H1 (cell line): ENCODE measurements at regions not wholly inside any gene's neighbourhood (a gene's known extent, or its start where the extent isn't known, plus 50 kb on each side); places are given as distances from the start of the nearest gene placed in this dataset.

ENCODE experiments used
- CTCF ChIA-PET: fragments of 300-600 bp; sonication (Branson Sonifier 250); formaldehyde crosslinking; loops from one replicate; lab custom pipeline; 2021; ENCODE audit not compliant: partially characterized antibody; lab: Charles Lee
- POLR2A ChIA-PET: fragments of 300-600 bp; sonication (Branson Sonifier 250); formaldehyde crosslinking; loops from one replicate; lab custom pipeline; 2021; ENCODE audit warnings: inconsistent platforms; ENCODE audit not compliant: partially characterized antibody; lab: Charles Lee
- DNase-seq, 2 experiments: peaks; one replicate each; pipeline versions ENCODE4 v3.0.0 to v3.0.0-alpha.2; 2010 to 2022; ENCODE audit warnings: low spot score in 2 of 2, low read depth in 1 of 2, mixed read lengths in 1 of 2
- FAIRE-seq: peaks from 2 replicates; lab custom pipeline; 2011; peaks lifted over from hg19 to GRCh38; lab: Jason Lieb, UNC
- H2AFZ ChIP-seq: 2 replicates; pipeline ENCODE4 v1.8.1; 2012; ENCODE audit warnings: low read length, inconsistent platforms
- H2AK5ac ChIP-seq: 2 replicates; pipeline ENCODE4 v1.6.1; 2013; ENCODE audit warnings: low read depth, low read length
- H2BK120ac ChIP-seq: replicated peaks from 2 replicates; pipeline ENCODE3; 2013; ENCODE audit warnings: low read depth, low read length, inconsistent platforms
- H2BK12ac ChIP-seq: 2 replicates; pipeline ENCODE4 v1.6.1; 2013; ENCODE audit warnings: low read depth, low read length
- H2BK15ac ChIP-seq: 2 replicates; pipeline ENCODE4 v1.6.1; 2013; ENCODE audit warnings: low read length
- H2BK20ac ChIP-seq: 2 replicates; pipeline ENCODE4 v1.6.1; 2013; ENCODE audit warnings: low read length
- H2BK5ac ChIP-seq: 2 replicates; pipeline ENCODE4 v1.6.1; 2013; ENCODE audit warnings: low read depth, low read length
- H3K14ac ChIP-seq: 2 replicates; pipeline ENCODE4 v1.6.1; 2013; ENCODE audit warnings: inconsistent platforms; ENCODE audit not compliant: insufficient read length
- H3K18ac ChIP-seq: 2 replicates; pipeline ENCODE4 v1.6.1; 2013; ENCODE audit warnings: low read length; ENCODE audit errors: extremely low read depth
- H3K23ac ChIP-seq: 2 replicates; pipeline ENCODE4 v1.6.1; 2013; ENCODE audit warnings: inconsistent platforms; ENCODE audit not compliant: insufficient read length
- H3K23me2 ChIP-seq: 2 replicates; pipeline ENCODE4 v1.6.1; 2013; ENCODE audit warnings: low read depth, low read length
- H3K27ac ChIP-seq: 2 replicates; pipeline ENCODE4 v1.6.1; 2011; ENCODE audit warnings: low read depth, low read length, inconsistent platforms
- H3K27me3 ChIP-seq, 4 experiments: replicated peaks in 1 of 4; 1 replicate in 1 of 4; 2 replicates in 3 of 4; pipeline versions ENCODE4 v1.6.1 to v1.8.1; 2011 to 2013; ENCODE audit warnings: low read length in 3 of 4, mild to moderate bottlenecking in 3 of 4, inconsistent platforms in 2 of 4, mixed read lengths in 2 of 4, moderate library complexity in 1 of 4; ENCODE audit not compliant: control insufficient read depth in 3 of 4, insufficient read depth in 3 of 4; ENCODE audit errors: extremely low read depth in 1 of 4
- H3K36me3 ChIP-seq, 4 experiments: 2 replicates each; pipeline versions ENCODE4 v1.6.1 to v1.8.1; 2011 to 2013; ENCODE audit warnings: mild to moderate bottlenecking in 4 of 4, low read length in 3 of 4, moderate library complexity in 2 of 4, control low read depth in 1 of 4, inconsistent platforms in 1 of 4; ENCODE audit not compliant: insufficient read depth in 4 of 4, control insufficient read depth in 2 of 4
- H3K4ac ChIP-seq: replicated peaks from 2 replicates; pipeline ENCODE3; 2013; ENCODE audit warnings: low read length, low read depth, mixed read lengths, inconsistent platforms; ENCODE audit not compliant: insufficient read length
- H3K4me1 ChIP-seq, 4 experiments: replicated peaks in 1 of 4; 1 replicate in 1 of 4; 2 replicates in 3 of 4; pipeline versions ENCODE4 v1.6.1 to v1.8.1; 2011 to 2013; ENCODE audit warnings: low read length in 3 of 4, inconsistent platforms in 2 of 4, mixed read lengths in 1 of 4; ENCODE audit not compliant: insufficient read depth in 4 of 4, control insufficient read depth in 3 of 4
- H3K4me2 ChIP-seq, 2 experiments: 2 replicates each; pipeline versions ENCODE4 v1.6.1 to v1.8.1; 2011 to 2013; ENCODE audit warnings: low read depth in 2 of 2, low read length in 2 of 2, control low read depth in 1 of 2, inconsistent platforms in 1 of 2, mild to moderate bottlenecking in 1 of 2; ENCODE audit not compliant: insufficient read depth in 1 of 2
- H3K4me3 ChIP-seq, 4 experiments: fragments of 200-600, 300-600 bp in 1 of 4; sonication (generic), shearing (Covaris generic), sonication (Bioruptor Twin) in 1 of 4; 2 replicates each; pipeline versions ENCODE4 v1.5.1 to v1.8.1; 2011 to 2016; ENCODE audit warnings: low read length in 4 of 4, low read depth in 3 of 4, control low read depth in 2 of 4, inconsistent platforms in 2 of 4, mild to moderate bottlenecking in 2 of 4, mixed read lengths in 1 of 4, moderate library complexity in 1 of 4; ENCODE audit not compliant: insufficient read depth in 2 of 4; ENCODE audit errors: extremely low read depth in 1 of 4
- H3K56ac ChIP-seq: replicated peaks from 2 replicates; pipeline ENCODE3; 2013; ENCODE audit warnings: low read depth, mild to moderate bottlenecking, mixed read lengths, low read length, inconsistent platforms; ENCODE audit not compliant: insufficient read length
- H3K79me1 ChIP-seq: 2 replicates; pipeline ENCODE4 v1.6.1; 2013; ENCODE audit warnings: low read depth, low read length, control low read depth
- H3K79me2 ChIP-seq, 2 experiments: 2 replicates each; pipeline versions ENCODE4 v1.6.1 to v1.8.1; 2012 to 2013; ENCODE audit warnings: low read length in 2 of 2, mild to moderate bottlenecking in 2 of 2, inconsistent platforms in 1 of 2; ENCODE audit not compliant: insufficient read depth in 2 of 2, control insufficient read depth in 1 of 2
- H3K9ac ChIP-seq, 4 experiments: replicated peaks in 1 of 4; 1 replicate in 1 of 4; 2 replicates in 3 of 4; pipeline versions ENCODE4 v1.6.1 to v1.8.1; 2011 to 2013; ENCODE audit warnings: low read depth in 3 of 4, low read length in 3 of 4, control low read depth in 2 of 4, mild to moderate bottlenecking in 2 of 4, moderate library complexity in 2 of 4, inconsistent platforms in 1 of 4; ENCODE audit errors: extremely low read depth in 1 of 4
- H3K9me3 ChIP-seq, 2 experiments: 2 replicates each; pipeline versions ENCODE4 v1.6.1 to v1.8.1; 2012 to 2013; ENCODE audit warnings: mild to moderate bottlenecking in 2 of 2, moderate library complexity in 2 of 2, control low read depth in 1 of 2, inconsistent platforms in 1 of 2, low read depth in 1 of 2, low read length in 1 of 2, mixed read lengths in 1 of 2; ENCODE audit not compliant: insufficient read depth in 2 of 2
- H4K20me1 ChIP-seq, 2 experiments: replicated peaks in 1 of 2; 2 replicates each; pipeline versions ENCODE3 to v1.8.1; 2011 to 2013; ENCODE audit warnings: inconsistent platforms in 2 of 2, low read length in 2 of 2, mild to moderate bottlenecking in 1 of 2; ENCODE audit not compliant: insufficient read depth in 2 of 2, control insufficient read depth in 1 of 2
- H4K5ac ChIP-seq: 2 replicates; pipeline ENCODE4 v1.6.1; 2013; ENCODE audit warnings: low read length, low read depth, mixed read lengths, inconsistent platforms; ENCODE audit not compliant: insufficient read length
- H4K8ac ChIP-seq: 2 replicates; pipeline ENCODE4 v1.8.0; 2013; ENCODE audit warnings: mild to moderate bottlenecking, moderate library complexity, low read length, inconsistent platforms; ENCODE audit not compliant: insufficient read depth; ENCODE audit errors: extremely low read depth
- H4K91ac ChIP-seq: replicated peaks from 2 replicates; pipeline ENCODE3; 2013; ENCODE audit warnings: low read length, mixed read lengths, inconsistent platforms; ENCODE audit not compliant: insufficient read length
- CBX8 ChIP-seq: fragments of 300-800, 300-1000 bp; sonication (generic); IDR thresholded peaks from 2 replicates; pipeline ENCODE4 v1.7.1; 2016; ENCODE audit warnings: low read depth, low read length, borderline replicate concordance
- FOSL1 ChIP-seq: IDR thresholded peaks from 2 replicates; pipeline ENCODE4 v1.6.1; 2011; ENCODE audit warnings: mild to moderate bottlenecking, low read depth, low read length, moderate library complexity; ENCODE audit not compliant: insufficient read depth
- GABPA ChIP-seq: IDR thresholded peaks from 2 replicates; pipeline ENCODE4 v1.6.1; 2011; ENCODE audit warnings: mild to moderate bottlenecking, low read length, moderate library complexity, borderline replicate concordance; ENCODE audit not compliant: insufficient read depth
- GTF2F1 ChIP-seq: IDR thresholded peaks from 2 replicates; pipeline ENCODE4 v1.6.1; 2012; ENCODE audit warnings: low read depth, low read length, improper control_type of control experiment, borderline replicate concordance
- HDAC6 ChIP-seq: IDR thresholded peaks from one replicate; pipeline ENCODE4 v1.7.1; 2012; ENCODE audit warnings: low read depth, mild to moderate bottlenecking, inconsistent platforms, low read length, moderate library complexity
- KDM5A ChIP-seq: fragments of 200-600 bp; IDR thresholded peaks from 2 replicates; pipeline ENCODE4 v1.7.1; 2012; ENCODE audit warnings: mild to moderate bottlenecking, low read length, inconsistent platforms, mixed read lengths
- NANOG ChIP-seq: IDR thresholded peaks from 2 replicates; pipeline ENCODE4 v1.6.1; 2011; ENCODE audit warnings: low read length, low read depth, mild to moderate bottlenecking, inconsistent platforms; ENCODE audit not compliant: insufficient read depth, poor library complexity, severe bottlenecking
- RAD21 ChIP-seq, 2 experiments: IDR thresholded peaks in 1 of 2; conservative IDR thresholded peaks in 1 of 2; 2 replicates each; pipeline ENCODE4 v1.6.1; 2011; ENCODE audit warnings: low read depth in 2 of 2, low read length in 2 of 2, improper control_type of control experiment in 1 of 2, inconsistent platforms in 1 of 2, mild to moderate bottlenecking in 1 of 2, moderate library complexity in 1 of 2
- RXRA ChIP-seq: IDR thresholded peaks from 2 replicates; pipeline ENCODE4 v1.6.1; 2011; ENCODE audit warnings: low read depth, mild to moderate bottlenecking, low read length, moderate library complexity; ENCODE audit not compliant: insufficient read depth
- TF ChIP-seq, protein P1 (sequence below): IDR thresholded peaks from 2 replicates; pipeline ENCODE4 v1.6.1; 2012; ENCODE audit warnings: inconsistent platforms
- TF ChIP-seq, protein P2 (sequence below): IDR thresholded peaks from 2 replicates; pipeline ENCODE4 v1.6.1; 2011; ENCODE audit warnings: low read depth, mild to moderate bottlenecking, low read length; ENCODE audit not compliant: insufficient read depth

DNA sequence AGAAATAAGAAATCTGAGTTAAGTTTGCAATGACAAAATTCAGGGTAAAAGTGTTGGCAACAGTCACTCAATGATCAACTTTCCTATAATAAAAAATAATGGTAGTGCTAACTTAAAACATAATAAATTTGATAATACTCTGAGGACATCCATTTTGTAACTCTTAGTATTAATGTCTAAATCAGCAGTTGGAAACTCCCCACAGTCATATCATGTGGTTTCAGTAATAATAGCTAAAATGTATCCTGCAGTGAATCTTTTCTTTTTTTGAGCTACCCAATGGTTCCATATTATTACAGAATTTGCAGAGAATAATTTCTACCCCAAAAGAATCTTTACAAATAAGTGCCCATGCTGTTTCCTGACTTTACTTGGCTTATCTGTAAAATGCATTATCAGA is 286.7 kb downstream of the PTPRC start:
- Histone ChIP-seq H3K4me1 (no peaks in the 10 kb centered on the region), H3K79me2 (no peaks in the 10 kb centered on the region), H3K9me3 (no peaks in the 10 kb centered on the region), H2BK12ac (no peak overlapping the region), H3K14ac (no peak overlapping the region), H3K23me2 (no peaks in the 10 kb centered on the region), H4K5ac (no peak overlapping the region), H3K4me2 (no peak overlapping the region), H3K9ac (no peak overlapping the region), H3K36me3 (no peaks in the 10 kb centered on the region), H3K56ac (no peak overlapping the region), H3K79me1 (no peaks in the 10 kb centered on the region), H4K8ac (no peak overlapping the region), H2BK20ac (no peak overlapping the region), H3K18ac (no peak overlapping the region), H2BK5ac (no peak overlapping the region), H4K20me1 (no peaks in the 10 kb centered on the region), H2AK5ac (no peak overlapping the region), H3K4ac (no peak overlapping the region), H2BK120ac (no peak overlapping the region), H3K27me3 (no peaks in the 10 kb centered on the region), H3K23ac (no peak overlapping the region), H4K91ac (no peak overlapping the region), H3K4me3 (no peak overlapping the region), H2BK15ac (no peak overlapping the region), H3K27ac (no peak overlapping the region), H2AFZ (no peak overlapping the region)
- no peak for FAIRE-seq
- ChIA-PET CTCF (no interaction called here), POLR2A (no interaction called here)
- TF ChIP-seq, protein P1, sequence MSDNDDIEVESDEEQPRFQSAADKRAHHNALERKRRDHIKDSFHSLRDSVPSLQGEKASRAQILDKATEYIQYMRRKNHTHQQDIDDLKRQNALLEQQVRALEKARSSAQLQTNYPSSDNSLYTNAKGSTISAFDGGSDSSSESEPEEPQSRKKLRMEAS, result no peak
- no peak for TF ChIP-seq RAD21 (IDR thresholded peaks at IDR 0.05 in 1 of 2, conservative IDR thresholded peaks at IDR 0.05 in 1 of 2; ENCODE audit: low read depth in 2 of 2, low read length in 2 of 2)
- TF ChIP-seq GABPA, result no peak
- TF ChIP-seq KDM5A, result no peak
- no peak for TF ChIP-seq RXRA
- TF ChIP-seq GTF2F1, result no peak
- TF ChIP-seq CBX8, result no peak
- TF ChIP-seq, protein P2, sequence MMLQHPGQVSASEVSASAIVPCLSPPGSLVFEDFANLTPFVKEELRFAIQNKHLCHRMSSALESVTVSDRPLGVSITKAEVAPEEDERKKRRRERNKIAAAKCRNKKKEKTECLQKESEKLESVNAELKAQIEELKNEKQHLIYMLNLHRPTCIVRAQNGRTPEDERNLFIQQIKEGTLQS, result no peak
- no peak for TF ChIP-seq NANOG
- TF ChIP-seq HDAC6, result no peak
- no peak for TF ChIP-seq FOSL1
- DNase-seq, result no peak
